GM18519 (cell line): ENCODE measurements at regions not wholly inside any gene's neighbourhood (a gene's known extent, or its start where the extent isn't known, plus 50 kb on each side); places are given as distances from the start of the nearest gene placed in this dataset.

Experiments used
- ATAC-seq: cut with Tn5 transposase; IDR thresholded peaks from one replicate; pipeline ENCODE4 v1.9.1; 2021; ENCODE audit warnings: mild to moderate bottlenecking, moderate library complexity; ENCODE audit not compliant: unreplicated experiment, low FRiP score

GRCh38 chr21:35231090-35231489, 182.0 kb upstream of the RUNX1 start:
- no peak for ATAC-seq

- ATAC-seq, result no peak
Measured at GRCh38 chr21:35229290-35229689, 180.2 kb upstream of the RUNX1 start.

GRCh38 chr21:35227786-35228185, 178.7 kb upstream of the RUNX1 start:
- no peak for ATAC-seq

- peak; percentile 59 for ATAC-seq
Measured at GRCh38 chr21:35226968-35227744, 178.1 kb upstream of the RUNX1 start.

- no peak for ATAC-seq
Measured at GRCh38 chr21:35226328-35226727, 177.2 kb upstream of the RUNX1 start.

- ATAC-seq, result no peak
Measured at GRCh38 chr21:35225573-35225972, 176.5 kb upstream of the RUNX1 start.

GRCh38 chr21:35223480-35224156, 174.5 kb upstream of the RUNX1 start:
- no peak for ATAC-seq

GRCh38 chr21:35222541-35222941, 173.4 kb upstream of the RUNX1 start:
- ATAC-seq, result peak; percentile 40

GRCh38 chr21:35222021-35222420, 172.9 kb upstream of the RUNX1 start:
- ATAC-seq, result no peak

GRCh38 chr21:35220301-35220700, 171.2 kb upstream of the RUNX1 start:
- no peak for ATAC-seq

- no peak for ATAC-seq
Measured at GRCh38 chr21:35219719-35220118, 170.6 kb upstream of the RUNX1 start.

GRCh38 chr21:35219291-35219690, 170.2 kb upstream of the RUNX1 start:
- ATAC-seq, result no peak

GRCh38 chr21:35217504-35218060, 168.5 kb upstream of the RUNX1 start:
- ATAC-seq, result no peak

GRCh38 chr21:35216996-35217395, 167.9 kb upstream of the RUNX1 start:
- no peak for ATAC-seq

GRCh38 chr21:35215870-35216269, 166.8 kb upstream of the RUNX1 start:
- ATAC-seq, result no peak

- ATAC-seq, result no peak
Measured at GRCh38 chr21:35212393-35213127, 163.5 kb upstream of the RUNX1 start.

GRCh38 chr21:35211782-35212181, 162.7 kb upstream of the RUNX1 start:
- no peak for ATAC-seq

- no peak for ATAC-seq
Measured at GRCh38 chr21:35210093-35210492, 161.0 kb upstream of the RUNX1 start.

- no peak for ATAC-seq
Measured at GRCh38 chr21:35208810-35209517, 159.9 kb upstream of the RUNX1 start.

- ATAC-seq, result no peak
Measured at GRCh38 chr21:35208104-35208503, 159.0 kb upstream of the RUNX1 start.
